A549 (cell line): ENCODE measurements at regions not wholly inside any gene's neighbourhood (a gene's known extent, or its start where the extent isn't known, plus 50 kb on each side); places are given as distances from the start of the nearest gene placed in this dataset.

Experiments
- ATAC-seq, 2 experiments: fragments of 200-7000 bp in 1 of 2; fragments of >200 bp in 1 of 2; cut with Nextera tagmentation in 1 of 2; cut with Tn5 transposase in 1 of 2; 3 replicates each; pipeline versions ENCODE4 v1.8.0 to v1.9.1; 2018 to 2020; ENCODE audit warnings: mild to moderate bottlenecking in 1 of 2, moderate library complexity in 1 of 2
- CTCF ChIA-PET: fragments of 300-600 bp; sonication (Branson Sonifier 250); formaldehyde crosslinking; extraction: SDS; loops from one replicate; lab custom pipeline; 2021; ENCODE audit warnings: antibody characterized with exemption, inconsistent platforms; lab: Yijun Ruan, JAX
- POLR2A ChIA-PET: fragments of 350-600 bp; formaldehyde crosslinking; extraction: SDS; loops from one replicate; lab custom pipeline; 2021; ENCODE audit warnings: antibody characterized with exemption, inconsistent platforms; lab: Yijun Ruan, JAX
- DNase-seq, 2 experiments: peaks; one replicate each; pipeline versions ENCODE4 v3.0.0 to v3.0.0-alpha.2; 2011 to 2016; ENCODE audit warnings: low read depth in 1 of 2, low spot score in 1 of 2
- FAIRE-seq: peaks from 2 replicates; lab custom pipeline; 2011; peaks lifted over from hg19 to GRCh38; lab: Jason Lieb, UNC
- H3K27ac ChIP-seq, 2 experiments: fragments of >200 bp; sonication (Bioruptor Twin); formaldehyde crosslinking; 3 replicates each; pipeline ENCODE4 v1.5.1; 2016 to 2017
- H3K4me1 ChIP-seq: fragments of >200 bp; sonication (Bioruptor Twin); formaldehyde crosslinking; 3 replicates; pipeline ENCODE4 v1.6.1; 2016
- H3K4me2 ChIP-seq: fragments of >200 bp; sonication (Bioruptor Twin); formaldehyde crosslinking; 3 replicates; pipeline ENCODE4 v1.6.1; 2016
- H3K4me3 ChIP-seq: fragments of >200 bp; sonication (Bioruptor Twin); formaldehyde crosslinking; 3 replicates; pipeline ENCODE4 v1.5.1; 2016
- H3K9me3 ChIP-seq: fragments of >200 bp; sonication (Bioruptor Twin); formaldehyde crosslinking; 3 replicates; pipeline ENCODE4 v1.6.1; 2016
- BCL3 ChIP-seq: fragments of >200 bp; sonication (Bioruptor Twin); formaldehyde crosslinking; IDR thresholded peaks from 3 replicates; pipeline ENCODE4 v1.6.1; 2016
- BHLHE40 ChIP-seq: IDR thresholded peaks from 2 replicates; pipeline ENCODE4 v1.6.1; 2012; ENCODE audit warnings: low read depth, low read length, inconsistent platforms
- CBX2 ChIP-seq: fragments of 200-600 bp; sonication (generic); IDR thresholded peaks from 2 replicates; pipeline ENCODE4 v1.6.1; 2016; ENCODE audit warnings: low read depth, mild to moderate bottlenecking, borderline replicate concordance
- CEBPB ChIP-seq, 2 experiments: fragments of >200 bp in 1 of 2; sonication (Bioruptor Twin) in 1 of 2; formaldehyde crosslinking in 1 of 2; IDR thresholded peaks; 2 replicates each; pipeline ENCODE4 v1.6.1; 2012 to 2016
- EHMT2 ChIP-seq: fragments of 200-600 bp; sonication (generic); IDR thresholded peaks from 2 replicates; pipeline ENCODE4 v1.6.1; 2016; ENCODE audit warnings: antibody characterized with exemption, low read depth, mild to moderate bottlenecking, moderate library complexity
- FOSL2 ChIP-seq, 2 experiments: fragments of 450-650 bp in 1 of 2; fragments of >200 bp in 1 of 2; sonication (Bioruptor Twin) in 1 of 2; formaldehyde crosslinking; IDR thresholded peaks; 2 replicates each; pipeline versions ENCODE4 v1.5.0 to v1.6.1; 2016 to 2020; ENCODE audit warnings: mild to moderate bottlenecking in 1 of 2, moderate library complexity in 1 of 2
- FOXS1 ChIP-seq: fragments of 250-450 bp; sonication (Bioruptor Pico); IDR thresholded peaks from 2 replicates; pipeline ENCODE4 v1.5.0; 2020; ENCODE audit warnings: mild to moderate bottlenecking, moderate library complexity
- GATA3 ChIP-seq: IDR thresholded peaks from 2 replicates; pipeline ENCODE4 v1.6.1; 2012; ENCODE audit warnings: borderline replicate concordance
- HDAC2 ChIP-seq: fragments of 200-600 bp; sonication (generic); IDR thresholded peaks from 2 replicates; pipeline ENCODE4 v1.6.1; 2016
- HEYL ChIP-seq: fragments of 250-450 bp; sonication (Bioruptor Pico); IDR thresholded peaks from 2 replicates; pipeline ENCODE4 v1.8.0; 2021; ENCODE audit warnings: mild to moderate bottlenecking, moderate library complexity
- HOXA7 ChIP-seq: fragments of 250-450 bp; sonication (Bioruptor Pico); IDR thresholded peaks from 2 replicates; pipeline ENCODE4 v1.5.0; 2020; ENCODE audit warnings: mild to moderate bottlenecking, moderate library complexity
- HOXB13 ChIP-seq: fragments of 250-450 bp; sonication (Bioruptor Pico); IDR thresholded peaks from 2 replicates; pipeline ENCODE4 v1.5.0; 2020; ENCODE audit warnings: low read depth, mild to moderate bottlenecking, moderate library complexity
- JUN ChIP-seq, 2 experiments: fragments of >200 bp; sonication (Bioruptor Twin); formaldehyde crosslinking; IDR thresholded peaks; 2 replicates in 1 of 2; 3 replicates in 1 of 2; pipeline ENCODE4 v1.6.1; 2016 to 2017
- KDM1A ChIP-seq: fragments of 200-600 bp; sonication (generic); IDR thresholded peaks from 2 replicates; pipeline ENCODE4 v1.6.1; 2016; ENCODE audit warnings: low read depth, mild to moderate bottlenecking
- KDM5A ChIP-seq: fragments of 200-600 bp; sonication (generic); IDR thresholded peaks from 2 replicates; pipeline ENCODE4 v1.6.1; 2016; ENCODE audit warnings: antibody characterized with exemption, mild to moderate bottlenecking
- MAZ ChIP-seq: fragments of 150-350 bp; IDR thresholded peaks from 2 replicates; pipeline ENCODE4 v1.6.1; 2014; ENCODE audit warnings: antibody characterized with exemption, low read depth, low read length, borderline replicate concordance
- NFE2L2 ChIP-seq: fragments of 150-350 bp; conservative IDR thresholded peaks from 2 replicates; pipeline ENCODE4 v1.6.1; 2014; ENCODE audit warnings: low read length
- NPAS2 ChIP-seq: fragments of 250-450 bp; sonication (Bioruptor Pico); IDR thresholded peaks from 2 replicates; pipeline ENCODE4 v1.8.0; 2022; ENCODE audit warnings: mild to moderate bottlenecking, moderate library complexity, borderline replicate concordance
- PHF8 ChIP-seq: fragments of 200-600 bp; sonication (generic); IDR thresholded peaks from 2 replicates; pipeline ENCODE4 v1.6.1; 2016; ENCODE audit warnings: low read depth, mild to moderate bottlenecking, antibody characterized with exemption, moderate library complexity, borderline replicate concordance
- RARB ChIP-seq: fragments of 250-450 bp; sonication (Bioruptor Pico); IDR thresholded peaks from 2 replicates; pipeline ENCODE4 v1.8.0; 2021; ENCODE audit warnings: mild to moderate bottlenecking, moderate library complexity
- SMC3 ChIP-seq: fragments of >200 bp; sonication (Bioruptor Twin); formaldehyde crosslinking; IDR thresholded peaks from 3 replicates; pipeline ENCODE4 v1.6.1; 2018; ENCODE audit warnings: inconsistent platforms
- TP53 ChIP-seq: fragments of 250-450 bp; sonication (Bioruptor Pico); IDR thresholded peaks from 2 replicates; pipeline ENCODE4 v1.5.0; 2021; ENCODE audit warnings: mild to moderate bottlenecking, moderate library complexity
- ZNF302 ChIP-seq: fragments of 250-450 bp; sonication (Bioruptor Pico); IDR thresholded peaks from 2 replicates; pipeline ENCODE4 v1.9.0; 2021; ENCODE audit warnings: inconsistent platforms, mild to moderate bottlenecking, moderate library complexity
- ZSCAN20 ChIP-seq: fragments of 250-450 bp; sonication (Bioruptor Pico); IDR thresholded peaks from 2 replicates; pipeline ENCODE4 v1.8.0; 2022; ENCODE audit warnings: mild to moderate bottlenecking, moderate library complexity
- WGBS: methylation state at CpG from one replicate; pipeline ENCODE4 v1.1.6; 2017; ENCODE audit errors: missing lambda C conversion rate; 5-methylcytosine and 5-hydroxymethylcytosine counted together
- TF ChIP-seq, protein P1 (sequence below): fragments of >200 bp; sonication (Bioruptor Twin); formaldehyde crosslinking; IDR thresholded peaks from 3 replicates; pipeline ENCODE4 v1.5.1; 2016
- TF ChIP-seq, protein P2 (sequence below): fragments of 150-350 bp; IDR thresholded peaks from 2 replicates; pipeline ENCODE4 v1.6.1; 2014; ENCODE audit warnings: low read depth, mild to moderate bottlenecking, low read length
- TF ChIP-seq, protein P3 (sequence below): fragments of 250-450 bp; sonication (Bioruptor Pico); IDR thresholded peaks from 2 replicates; pipeline ENCODE4 v1.5.0; 2020; ENCODE audit warnings: low read depth, mild to moderate bottlenecking, moderate library complexity
- TF ChIP-seq, protein P4 (sequence below): IDR thresholded peaks from 2 replicates; pipeline ENCODE4 v1.6.1; 2012; ENCODE audit warnings: low read depth, borderline replicate concordance

GRCh38 chr7:13035233-13035632 is 347.8 kb downstream of the ARL4A start:
- Histone ChIP-seq H3K4me2 (no peak overlapping the region), H3K27ac (no peak overlapping the region; a peak in 1 of 6 replicates), H3K9me3 (no peaks in the 10 kb centered on the region; the same call in 2 of the 3 replicates), H3K4me1 (peaks cover 39% of the 10 kb centered on the region), H3K4me3 (no peak overlapping the region)
- FAIRE-seq: no peak
- POLR2A ChIA-PET: no interaction called here
- WGBS: 90% methylated on average over 4 of the region's 4 CpGs
- DNase-seq: no peak
- no peak for ATAC-seq
- CTCF ChIA-PET: interaction anchor here (1.0 to 2.7 kb wide), 2 partner anchors 18 to 349 kb away, joined by 3 to 8 read pairs; no protein-coding TSS in a partner anchor
- TF ChIP-seq, protein P1, sequence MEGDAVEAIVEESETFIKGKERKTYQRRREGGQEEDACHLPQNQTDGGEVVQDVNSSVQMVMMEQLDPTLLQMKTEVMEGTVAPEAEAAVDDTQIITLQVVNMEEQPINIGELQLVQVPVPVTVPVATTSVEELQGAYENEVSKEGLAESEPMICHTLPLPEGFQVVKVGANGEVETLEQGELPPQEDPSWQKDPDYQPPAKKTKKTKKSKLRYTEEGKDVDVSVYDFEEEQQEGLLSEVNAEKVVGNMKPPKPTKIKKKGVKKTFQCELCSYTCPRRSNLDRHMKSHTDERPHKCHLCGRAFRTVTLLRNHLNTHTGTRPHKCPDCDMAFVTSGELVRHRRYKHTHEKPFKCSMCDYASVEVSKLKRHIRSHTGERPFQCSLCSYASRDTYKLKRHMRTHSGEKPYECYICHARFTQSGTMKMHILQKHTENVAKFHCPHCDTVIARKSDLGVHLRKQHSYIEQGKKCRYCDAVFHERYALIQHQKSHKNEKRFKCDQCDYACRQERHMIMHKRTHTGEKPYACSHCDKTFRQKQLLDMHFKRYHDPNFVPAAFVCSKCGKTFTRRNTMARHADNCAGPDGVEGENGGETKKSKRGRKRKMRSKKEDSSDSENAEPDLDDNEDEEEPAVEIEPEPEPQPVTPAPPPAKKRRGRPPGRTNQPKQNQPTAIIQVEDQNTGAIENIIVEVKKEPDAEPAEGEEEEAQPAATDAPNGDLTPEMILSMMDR: no peak
- TF ChIP-seq ZSCAN20 (CRISPR knock-in tag): no peak
- no peak for TF ChIP-seq BCL3
- TF ChIP-seq, protein P2, sequence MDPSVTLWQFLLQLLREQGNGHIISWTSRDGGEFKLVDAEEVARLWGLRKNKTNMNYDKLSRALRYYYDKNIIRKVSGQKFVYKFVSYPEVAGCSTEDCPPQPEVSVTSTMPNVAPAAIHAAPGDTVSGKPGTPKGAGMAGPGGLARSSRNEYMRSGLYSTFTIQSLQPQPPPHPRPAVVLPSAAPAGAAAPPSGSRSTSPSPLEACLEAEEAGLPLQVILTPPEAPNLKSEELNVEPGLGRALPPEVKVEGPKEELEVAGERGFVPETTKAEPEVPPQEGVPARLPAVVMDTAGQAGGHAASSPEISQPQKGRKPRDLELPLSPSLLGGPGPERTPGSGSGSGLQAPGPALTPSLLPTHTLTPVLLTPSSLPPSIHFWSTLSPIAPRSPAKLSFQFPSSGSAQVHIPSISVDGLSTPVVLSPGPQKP: no peak
- no peak for TF ChIP-seq BHLHE40
- no peak for TF ChIP-seq ZNF302
- TF ChIP-seq GATA3: no peak
- TF ChIP-seq HOXA7 (CRISPR knock-in tag): no peak
- TF ChIP-seq JUN (IDR thresholded peaks at IDR 0.05): no peak
- TF ChIP-seq, protein P3, sequence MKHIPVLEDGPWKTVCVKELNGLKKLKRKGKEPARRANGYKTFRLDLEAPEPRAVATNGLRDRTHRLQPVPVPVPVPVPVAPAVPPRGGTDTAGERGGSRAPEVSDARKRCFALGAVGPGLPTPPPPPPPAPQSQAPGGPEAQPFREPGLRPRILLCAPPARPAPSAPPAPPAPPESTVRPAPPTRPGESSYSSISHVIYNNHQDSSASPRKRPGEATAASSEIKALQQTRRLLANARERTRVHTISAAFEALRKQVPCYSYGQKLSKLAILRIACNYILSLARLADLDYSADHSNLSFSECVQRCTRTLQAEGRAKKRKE (CRISPR knock-in tag): no peak
- TF ChIP-seq HEYL (CRISPR knock-in tag): no peak
- no peak for TF ChIP-seq PHF8
- TF ChIP-seq KDM1A: no peak
- no peak for TF ChIP-seq CBX2
- TF ChIP-seq KDM5A: no peak
- TF ChIP-seq HDAC2: no peak
- TF ChIP-seq HOXB13: no peak
- no peak for TF ChIP-seq SMC3
- no peak for TF ChIP-seq NPAS2
- TF ChIP-seq FOXS1 (CRISPR knock-in tag): no peak

DNA sequence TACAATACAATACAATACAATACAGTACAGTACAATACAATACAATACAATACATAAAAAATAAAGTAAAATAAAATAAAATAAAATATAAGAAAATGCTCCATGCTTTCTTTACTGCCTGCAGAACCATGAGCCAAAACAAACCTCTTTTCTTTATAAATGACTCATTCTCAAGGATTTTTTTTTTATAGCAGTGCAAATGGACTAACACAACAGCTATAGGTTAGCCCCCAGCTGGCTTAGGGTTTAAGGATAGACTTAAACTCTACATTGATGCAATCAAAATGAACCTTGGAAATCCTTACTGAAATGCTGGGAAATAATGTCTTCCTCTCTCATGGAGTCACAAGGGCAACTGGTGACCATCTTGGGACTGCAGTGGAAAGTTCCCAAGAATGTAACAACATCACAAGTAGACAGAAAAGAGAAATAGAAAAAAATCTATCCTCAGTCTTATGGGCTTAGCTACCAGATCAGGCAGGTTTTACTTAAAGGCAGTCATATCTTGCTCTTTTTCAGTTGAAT is 348.9 kb downstream of the ARL4A start:
- DNase-seq (no peak), FAIRE-seq (no peak)
- POLR2A ChIA-PET: no interaction called here
- TF ChIP-seq BCL3: no peak
- TF ChIP-seq JUN (IDR thresholded peaks at IDR 0.05): no peak
- TF ChIP-seq CBX2: no peak
- no peak for TF ChIP-seq TP53 (CRISPR knock-in tag)
- TF ChIP-seq MAZ: no peak
- TF ChIP-seq, protein P1: no peak
- TF ChIP-seq, protein P4, sequence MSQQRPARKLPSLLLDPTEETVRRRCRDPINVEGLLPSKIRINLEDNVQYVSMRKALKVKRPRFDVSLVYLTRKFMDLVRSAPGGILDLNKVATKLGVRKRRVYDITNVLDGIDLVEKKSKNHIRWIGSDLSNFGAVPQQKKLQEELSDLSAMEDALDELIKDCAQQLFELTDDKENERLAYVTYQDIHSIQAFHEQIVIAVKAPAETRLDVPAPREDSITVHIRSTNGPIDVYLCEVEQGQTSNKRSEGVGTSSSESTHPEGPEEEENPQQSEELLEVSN: no peak
- no peak for TF ChIP-seq NFE2L2
- TF ChIP-seq PHF8: no peak
- TF ChIP-seq CEBPB (IDR thresholded peaks at IDR 0.05): no peak
- TF ChIP-seq RARB (CRISPR knock-in tag): no peak
- no peak for TF ChIP-seq EHMT2
- TF ChIP-seq FOSL2 (IDR thresholded peaks at IDR 0.05): no peak
- no peak for TF ChIP-seq FOSL2 (CRISPR knock-in tag; IDR thresholded peaks at IDR 0.05)

More for the DNA sequence above, 348.9 kb downstream of the ARL4A start:
- H3K9me3 ChIP-seq: no peaks in the 10 kb centered on the region; the same call in 2 of the 3 replicates
- H3K4me2 ChIP-seq: no peak overlapping the region
- H3K4me3 ChIP-seq: no peak overlapping the region
- CTCF ChIA-PET: interaction anchor here (0.8 to 2.7 kb wide), 2 partner anchors 81 to 350 kb away, joined by 3 to 8 read pairs; no protein-coding TSS in a partner anchor
- ATAC-seq: no peak
- peaks cover 37% of the 10 kb centered on the region for H3K4me1 ChIP-seq
- H3K27ac ChIP-seq: peak overlapping the region; percentile 2 to 54; a peak in 2 of 6 replicates
